HUES48 (cell line): ENCODE measurements at regions not wholly inside any gene's neighbourhood (a gene's known extent, or its start where the extent isn't known, plus 50 kb on each side); places are given as distances from the start of the nearest gene placed in this dataset.

ENCODE experiments used
- H3K27ac ChIP-seq: one replicate; pipeline ENCODE4 v1.7.0; 2013; ENCODE audit warnings: low read depth, low read length, inconsistent platforms
- H3K27me3 ChIP-seq: 2 replicates; pipeline ENCODE4 v1.6.1; 2013; ENCODE audit warnings: mild to moderate bottlenecking, low read length; ENCODE audit not compliant: control insufficient read depth, insufficient read depth
- H3K36me3 ChIP-seq: 2 replicates; pipeline ENCODE4 v1.6.1; 2013; ENCODE audit warnings: low read length; ENCODE audit not compliant: control insufficient read depth, insufficient read depth
- H3K4me1 ChIP-seq: 2 replicates; pipeline ENCODE4 v1.6.1; 2013; ENCODE audit warnings: mild to moderate bottlenecking, low read length; ENCODE audit not compliant: control insufficient read depth, insufficient read depth
- H3K4me3 ChIP-seq: 2 replicates; pipeline ENCODE4 v1.5.1; 2013; ENCODE audit warnings: mild to moderate bottlenecking, low read depth, low read length
- H3K9ac ChIP-seq: 2 replicates; pipeline ENCODE4 v1.6.1; 2013; ENCODE audit warnings: mild to moderate bottlenecking, low read depth, low read length, moderate library complexity
- H3K9me3 ChIP-seq: 2 replicates; pipeline ENCODE4 v1.6.1; 2013; ENCODE audit warnings: low read length; ENCODE audit not compliant: control insufficient read depth, insufficient read depth

- Histone ChIP-seq H3K4me1 (no peaks in the 10 kb centered on the region), H3K36me3 (no peaks in the 10 kb centered on the region), H3K27ac (no peak overlapping the region), H3K27me3 (no peaks in the 10 kb centered on the region), H3K9me3 (no peaks in the 10 kb centered on the region), H3K4me3 (no peak overlapping the region), H3K9ac (no peak overlapping the region)
These were observed 194.5 kb downstream of the MEX3B start for GRCh38 chr15:81851325-81851724.

DNA sequence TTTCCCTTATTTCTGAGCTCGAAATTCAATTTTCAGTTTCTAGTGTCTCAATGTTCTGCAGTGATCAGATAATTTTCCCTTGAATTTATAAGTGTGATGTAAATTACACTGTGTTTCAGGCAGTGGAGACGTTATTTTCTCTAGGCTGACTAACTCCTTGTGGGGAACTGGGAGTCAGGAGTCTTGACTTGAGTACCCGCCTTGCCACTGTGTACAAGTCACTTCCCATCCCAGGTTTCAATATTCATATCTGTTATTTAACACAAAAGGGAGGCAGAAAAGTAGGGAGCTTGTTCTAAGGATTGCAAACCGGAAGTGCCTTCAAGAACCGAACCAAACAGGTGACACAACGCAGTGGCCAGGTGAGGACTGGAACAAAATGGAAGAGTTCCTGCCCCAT lies 196.5 kb downstream of the MEX3B start:
- Histone ChIP-seq H3K27ac (no peak overlapping the region), H3K9ac (no peak overlapping the region), H3K27me3 (no peaks in the 10 kb centered on the region), H3K4me3 (no peak overlapping the region), H3K36me3 (no peaks in the 10 kb centered on the region), H3K4me1 (no peaks in the 10 kb centered on the region), H3K9me3 (no peaks in the 10 kb centered on the region)

DNA sequence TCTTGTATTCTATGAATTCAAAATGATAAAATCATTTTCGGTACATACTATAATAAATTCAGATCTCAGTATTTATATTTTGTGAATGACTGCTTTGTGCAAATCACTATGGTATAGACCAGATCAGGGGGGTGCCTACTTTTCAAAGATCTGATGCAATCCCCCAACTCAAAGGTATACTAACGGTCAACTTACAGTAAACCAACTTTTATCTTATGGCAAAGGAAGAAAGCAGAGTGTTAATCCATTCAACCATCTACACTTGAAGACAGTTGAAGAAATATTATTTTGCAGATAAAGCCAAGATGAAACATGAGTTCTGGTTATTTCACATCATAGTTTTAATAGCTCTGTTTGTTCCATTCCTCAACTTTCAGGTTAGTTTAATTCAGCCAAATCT lies 197.1 kb downstream of the MEX3B start:
- Histone ChIP-seq H3K9ac (no peak overlapping the region), H3K27me3 (no peaks in the 10 kb centered on the region), H3K9me3 (no peaks in the 10 kb centered on the region)

GRCh38 chr15:81843757-81844407 lies 201.9 kb downstream of the MEX3B start:
- H3K4me1 ChIP-seq: no peaks in the 10 kb centered on the region
- H3K36me3 ChIP-seq: no peaks in the 10 kb centered on the region
- no peaks in the 10 kb centered on the region for H3K27me3 ChIP-seq
- H3K4me3 ChIP-seq: no peak overlapping the region
- H3K9me3 ChIP-seq: no peaks in the 10 kb centered on the region
- H3K9ac ChIP-seq: no peak overlapping the region
- H3K27ac ChIP-seq: no peak overlapping the region

More for the DNA sequence above, 197.1 kb downstream of the MEX3B start:
- H3K27ac ChIP-seq: no peak overlapping the region
- no peaks in the 10 kb centered on the region for H3K36me3 ChIP-seq
- H3K4me3 ChIP-seq: no peak overlapping the region
- no peaks in the 10 kb centered on the region for H3K4me1 ChIP-seq

- no peaks in the 10 kb centered on the region for H3K36me3 ChIP-seq
- no peaks in the 10 kb centered on the region for H3K27me3 ChIP-seq
- no peak overlapping the region for H3K9ac ChIP-seq
- H3K4me3 ChIP-seq: no peak overlapping the region
- H3K4me1 ChIP-seq: no peaks in the 10 kb centered on the region
- no peak overlapping the region for H3K27ac ChIP-seq
- no peaks in the 10 kb centered on the region for H3K9me3 ChIP-seq
These were observed 202.6 kb downstream of the MEX3B start for GRCh38 chr15:81843226-81843625.

GRCh38 chr15:81839387-81839786 lies 206.4 kb downstream of the MEX3B start:
- H3K27ac ChIP-seq: no peak overlapping the region
- no peaks in the 10 kb centered on the region for H3K27me3 ChIP-seq
- no peak overlapping the region for H3K4me3 ChIP-seq
- H3K9me3 ChIP-seq: no peaks in the 10 kb centered on the region
- no peaks in the 10 kb centered on the region for H3K36me3 ChIP-seq
- H3K9ac ChIP-seq: no peak overlapping the region
- H3K4me1 ChIP-seq: no peaks in the 10 kb centered on the region

GRCh38 chr15:81835731-81836130 lies 210.1 kb downstream of the MEX3B start:
- H3K4me1 ChIP-seq: peaks cover 3% of the 10 kb centered on the region; the same call in 1 of the 2 replicates
- H3K9ac ChIP-seq: no peak overlapping the region
- no peak overlapping the region for H3K27ac ChIP-seq
- H3K27me3 ChIP-seq: no peaks in the 10 kb centered on the region
- H3K36me3 ChIP-seq: no peaks in the 10 kb centered on the region
- no peaks in the 10 kb centered on the region for H3K9me3 ChIP-seq
- no peak overlapping the region for H3K4me3 ChIP-seq

- no peak overlapping the region for H3K9ac ChIP-seq
- no peak overlapping the region for H3K4me3 ChIP-seq
- peaks cover 7% of the 10 kb centered on the region for H3K4me1 ChIP-seq
- no peak overlapping the region for H3K27ac ChIP-seq
- no peaks in the 10 kb centered on the region for H3K36me3 ChIP-seq
- H3K27me3 ChIP-seq: no peaks in the 10 kb centered on the region
- no peaks in the 10 kb centered on the region for H3K9me3 ChIP-seq
These were observed 215.3 kb downstream of the MEX3B start for GRCh38 chr15:81830520-81830919.

GRCh38 chr15:81829918-81830317 lies 215.9 kb downstream of the MEX3B start:
- H3K9ac ChIP-seq: no peak overlapping the region
- H3K4me1 ChIP-seq: peaks cover 7% of the 10 kb centered on the region
- no peaks in the 10 kb centered on the region for H3K27me3 ChIP-seq
- H3K9me3 ChIP-seq: no peaks in the 10 kb centered on the region
- no peak overlapping the region for H3K4me3 ChIP-seq
- H3K36me3 ChIP-seq: no peaks in the 10 kb centered on the region
- no peak overlapping the region for H3K27ac ChIP-seq

DNA sequence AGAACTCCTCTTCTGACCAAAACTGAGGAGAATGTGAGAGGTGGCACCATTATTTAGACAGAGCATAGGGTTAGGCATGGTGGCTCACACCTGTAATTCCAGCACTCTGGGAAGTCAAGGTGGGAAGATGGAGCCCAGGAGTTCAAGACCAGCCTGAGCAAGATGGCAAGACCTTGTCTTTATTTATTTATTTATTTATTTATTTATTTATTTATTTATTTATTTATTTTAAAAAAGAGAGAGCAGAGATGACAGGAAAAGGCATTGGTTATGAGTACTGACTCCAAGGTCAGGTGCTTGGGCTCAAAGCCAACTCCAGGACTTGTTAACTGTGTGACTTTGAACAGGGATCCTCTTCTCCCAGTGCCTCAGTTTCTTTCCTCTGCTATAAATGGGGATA lies 217.7 kb downstream of the MEX3B start:
- Histone ChIP-seq H3K9ac (no peak overlapping the region), H3K9me3 (no peaks in the 10 kb centered on the region), H3K27ac (no peak overlapping the region), H3K4me3 (no peak overlapping the region), H3K36me3 (no peaks in the 10 kb centered on the region), H3K27me3 (no peaks in the 10 kb centered on the region), H3K4me1 (peaks cover 7% of the 10 kb centered on the region)

DNA sequence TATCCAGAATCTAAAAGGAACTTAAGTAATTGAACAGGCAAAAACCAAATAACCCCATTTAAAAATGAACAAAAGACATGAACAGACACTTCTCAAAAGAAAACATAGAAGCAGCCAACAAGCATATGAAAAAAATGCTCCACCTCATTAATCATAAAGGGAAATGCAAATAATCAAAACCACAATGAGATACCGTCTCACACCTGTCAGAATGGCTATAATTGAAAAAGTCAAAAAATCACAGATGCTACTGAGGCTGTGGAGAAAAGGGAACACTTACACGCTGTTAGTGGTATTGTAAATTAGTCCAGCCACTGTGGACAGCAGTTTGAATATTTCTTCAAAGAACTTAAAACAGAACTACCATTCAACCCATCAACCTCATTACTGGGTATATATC lies 220.7 kb downstream of the MEX3B start:
- Histone ChIP-seq H3K27me3 (no peaks in the 10 kb centered on the region), H3K9ac (no peak overlapping the region), H3K4me1 (peaks cover 4% of the 10 kb centered on the region; the same call in 1 of the 2 replicates), H3K9me3 (no peaks in the 10 kb centered on the region), H3K27ac (no peak overlapping the region), H3K36me3 (no peaks in the 10 kb centered on the region), H3K4me3 (no peak overlapping the region)
